ENCODE measurements at regions not wholly inside any gene's neighbourhood (a gene's known extent, or its start where the extent isn't known, plus 50 kb on each side); places are given as distances from the start of the nearest gene placed in this dataset.

DNA sequence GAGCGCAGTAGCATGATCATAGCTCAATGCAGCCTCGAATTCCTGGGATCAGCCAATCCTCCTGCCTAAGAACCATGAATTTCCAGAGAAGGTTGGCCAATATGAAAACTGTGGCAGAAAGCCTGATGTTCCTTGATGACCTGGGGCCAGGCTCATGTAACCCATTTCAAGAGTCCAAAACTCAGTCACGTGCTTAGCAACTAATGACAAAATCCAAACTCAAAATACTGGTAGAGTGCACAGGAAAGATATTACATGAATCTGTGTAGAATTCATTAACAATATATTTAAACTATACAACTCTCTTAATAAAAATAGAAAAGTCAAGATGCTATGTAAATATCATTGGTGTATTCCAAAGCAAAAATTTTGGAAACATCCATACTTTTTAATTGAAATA lies 265.7 kb upstream of the NDST3 start:
- H3K56ac ChIP-seq (ENCODE audit: insufficient read length, low read depth, low read length), result no peak overlapping the region
- H3K4me1 ChIP-seq (ENCODE audit: insufficient read depth, low read length), result no peaks in the 10 kb centered on the region; the same call in 1 of the 2 replicates
- no peaks in the 10 kb centered on the region for H3K79me1 ChIP-seq (ENCODE audit: insufficient read depth, low read depth, low read length, poor library complexity, severe bottlenecking)
- Mint-ChIP-seq H3K4me3 (no peak overlapping the region), H3K27me3 (ENCODE audit: low read depth) (no peaks in the 10 kb centered on the region), H3K36me3 (ENCODE audit: insufficient read depth in 1 of 3, low read depth in 3 of 3) (peaks cover 0 to 1% (median 0%) of the 10 kb centered on the region in 3 experiments; a peak in 1 of 7 replicates), H3K4me1 (peaks cover 2 to 5% of the 10 kb centered on the region in 2 experiments; a peak in 2 of 4 replicates), H3K27ac (no peak overlapping the region), H3K9me3 (no peaks in the 10 kb centered on the region)
- H3K9me3 ChIP-seq (ENCODE audit: control insufficient read depth, low read depth, low read length), result no peaks in the 10 kb centered on the region
- no peak overlapping the region for H2BK12ac ChIP-seq (ENCODE audit: insufficient read length, low read depth, low read length)
- no peak overlapping the region for H3K9ac ChIP-seq (ENCODE audit: extremely low read depth, insufficient read length, low read length)
- H2BK120ac ChIP-seq (ENCODE audit: low read depth, low read length, poor library complexity, severe bottlenecking), result no peak overlapping the region
- no peaks in the 10 kb centered on the region for H4K20me1 ChIP-seq (ENCODE audit: control insufficient read depth, insufficient read depth, insufficient read length)
- no peak overlapping the region for H4K5ac ChIP-seq (ENCODE audit: insufficient read length, low read depth, low read length)
- no peak overlapping the region for H2BK5ac ChIP-seq (ENCODE audit: insufficient read length, low read length)
- H3K4me2 ChIP-seq (ENCODE audit: insufficient read depth, insufficient read length, low read length), result no peak overlapping the region
- no peak overlapping the region for H3T11ph ChIP-seq (ENCODE audit: low read length)
- no peak overlapping the region for H3K4ac ChIP-seq (ENCODE audit: low read depth, low read length)
- H3K79me2 ChIP-seq (ENCODE audit: insufficient read depth, low read length), result no peaks in the 10 kb centered on the region
- no peak overlapping the region for H4K8ac ChIP-seq (replicated peaks; ENCODE audit: insufficient read length, low read depth, low read length)
- no peaks in the 10 kb centered on the region for H3K23me2 ChIP-seq (ENCODE audit: insufficient read length, low read depth, low read length, poor library complexity, severe bottlenecking)
- H2BK20ac ChIP-seq (ENCODE audit: low read depth, low read length, poor library complexity, severe bottlenecking), result no peak overlapping the region
- TF ChIP-seq, protein P1, sequence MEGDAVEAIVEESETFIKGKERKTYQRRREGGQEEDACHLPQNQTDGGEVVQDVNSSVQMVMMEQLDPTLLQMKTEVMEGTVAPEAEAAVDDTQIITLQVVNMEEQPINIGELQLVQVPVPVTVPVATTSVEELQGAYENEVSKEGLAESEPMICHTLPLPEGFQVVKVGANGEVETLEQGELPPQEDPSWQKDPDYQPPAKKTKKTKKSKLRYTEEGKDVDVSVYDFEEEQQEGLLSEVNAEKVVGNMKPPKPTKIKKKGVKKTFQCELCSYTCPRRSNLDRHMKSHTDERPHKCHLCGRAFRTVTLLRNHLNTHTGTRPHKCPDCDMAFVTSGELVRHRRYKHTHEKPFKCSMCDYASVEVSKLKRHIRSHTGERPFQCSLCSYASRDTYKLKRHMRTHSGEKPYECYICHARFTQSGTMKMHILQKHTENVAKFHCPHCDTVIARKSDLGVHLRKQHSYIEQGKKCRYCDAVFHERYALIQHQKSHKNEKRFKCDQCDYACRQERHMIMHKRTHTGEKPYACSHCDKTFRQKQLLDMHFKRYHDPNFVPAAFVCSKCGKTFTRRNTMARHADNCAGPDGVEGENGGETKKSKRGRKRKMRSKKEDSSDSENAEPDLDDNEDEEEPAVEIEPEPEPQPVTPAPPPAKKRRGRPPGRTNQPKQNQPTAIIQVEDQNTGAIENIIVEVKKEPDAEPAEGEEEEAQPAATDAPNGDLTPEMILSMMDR (conservative IDR thresholded peaks at IDR 0.05), result no peak
- no peak overlapping the region for H3K14ac ChIP-seq (ENCODE audit: insufficient read depth, low read length)
- H4K91ac ChIP-seq (ENCODE audit: insufficient read length, low read depth, low read length), result no peak overlapping the region
- no peak overlapping the region for H2BK15ac ChIP-seq (ENCODE audit: low read depth, low read length)
- H2AFZ ChIP-seq (ENCODE audit: low read length), result no peak overlapping the region
- no CpG with 5 or more reads among the region's 3 CpGs for WGBS (ENCODE audit: extremely low coverage, insufficient read length, low lambda C conversion rate)
- no peak overlapping the region for H2AK5ac ChIP-seq (ENCODE audit: insufficient read length, low read length)
- H3K27ac ChIP-seq (ENCODE audit: insufficient read length, low read depth, low read length), result no peak overlapping the region
- H3K23ac ChIP-seq (ENCODE audit: insufficient read length, low read depth, low read length), result no peak overlapping the region
- H3K27me3 ChIP-seq (ENCODE audit: insufficient read depth, low read length), result no peaks in the 10 kb centered on the region
- no peak overlapping the region for H3K18ac ChIP-seq (ENCODE audit: insufficient read length, low read depth, low read length)
- no peak for DNase-seq

All from H9 (cell line).